Astrocyte of the cerebellum (primary cell): ENCODE measurements at regions not wholly inside any gene's neighbourhood (a gene's known extent, or its start where the extent isn't known, plus 50 kb on each side); places are given as distances from the start of the nearest gene placed in this dataset.

Experiments
- DNase-seq: peaks from one replicate; pipeline ENCODE4 v3.0.0-alpha.2; 2011; ENCODE audit warnings: low read depth
- H3K4me3 ChIP-seq: 2 replicates; pipeline ENCODE4 v1.5.1; 2011; ENCODE audit warnings: mild to moderate bottlenecking, low read depth, low read length, moderate library complexity
- in situ Hi-C: cut with HindIII; loops from 2 replicates; pipeline ENCODE4 v1.10.0; 2017; ENCODE audit warnings: low sequenced_read_pairs
- TF ChIP-seq, protein P1 (sequence below): IDR thresholded peaks from 2 replicates; pipeline ENCODE4 v1.5.1; 2012; ENCODE audit warnings: low read length, low read depth, moderate library complexity, mild to moderate bottlenecking; ENCODE audit errors: missing control alignments

DNA sequence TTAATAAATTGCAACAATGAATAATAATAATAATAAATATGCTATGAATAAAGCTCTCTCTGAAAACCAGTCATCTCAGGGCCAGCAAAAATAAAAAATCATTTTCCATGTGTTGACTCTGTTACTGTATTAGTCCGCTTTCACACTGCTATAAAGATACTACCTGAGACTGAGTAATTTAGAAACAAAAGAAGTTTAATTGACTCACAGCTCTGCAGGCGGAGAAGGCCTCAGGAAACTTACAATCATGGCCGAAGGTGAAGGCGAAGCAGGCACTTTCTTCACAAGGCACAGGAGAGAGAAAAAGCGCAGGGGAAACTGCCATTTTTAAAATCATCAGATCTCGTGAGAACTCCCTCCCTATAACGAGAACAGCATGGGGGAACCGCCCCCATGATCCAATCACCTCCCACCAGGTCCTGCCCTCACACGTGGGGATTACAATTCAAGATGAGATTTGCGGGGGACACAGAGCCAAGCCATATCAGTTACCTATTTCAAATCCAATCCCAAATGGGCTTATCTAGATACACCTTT, 224.1 kb downstream of the IGSF11 start:
- H3K4me3 ChIP-seq: no peak overlapping the region
- in situ Hi-C loops: no loop called here
- TF ChIP-seq, protein P1, sequence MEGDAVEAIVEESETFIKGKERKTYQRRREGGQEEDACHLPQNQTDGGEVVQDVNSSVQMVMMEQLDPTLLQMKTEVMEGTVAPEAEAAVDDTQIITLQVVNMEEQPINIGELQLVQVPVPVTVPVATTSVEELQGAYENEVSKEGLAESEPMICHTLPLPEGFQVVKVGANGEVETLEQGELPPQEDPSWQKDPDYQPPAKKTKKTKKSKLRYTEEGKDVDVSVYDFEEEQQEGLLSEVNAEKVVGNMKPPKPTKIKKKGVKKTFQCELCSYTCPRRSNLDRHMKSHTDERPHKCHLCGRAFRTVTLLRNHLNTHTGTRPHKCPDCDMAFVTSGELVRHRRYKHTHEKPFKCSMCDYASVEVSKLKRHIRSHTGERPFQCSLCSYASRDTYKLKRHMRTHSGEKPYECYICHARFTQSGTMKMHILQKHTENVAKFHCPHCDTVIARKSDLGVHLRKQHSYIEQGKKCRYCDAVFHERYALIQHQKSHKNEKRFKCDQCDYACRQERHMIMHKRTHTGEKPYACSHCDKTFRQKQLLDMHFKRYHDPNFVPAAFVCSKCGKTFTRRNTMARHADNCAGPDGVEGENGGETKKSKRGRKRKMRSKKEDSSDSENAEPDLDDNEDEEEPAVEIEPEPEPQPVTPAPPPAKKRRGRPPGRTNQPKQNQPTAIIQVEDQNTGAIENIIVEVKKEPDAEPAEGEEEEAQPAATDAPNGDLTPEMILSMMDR: no peak
- no peak for DNase-seq

DNA sequence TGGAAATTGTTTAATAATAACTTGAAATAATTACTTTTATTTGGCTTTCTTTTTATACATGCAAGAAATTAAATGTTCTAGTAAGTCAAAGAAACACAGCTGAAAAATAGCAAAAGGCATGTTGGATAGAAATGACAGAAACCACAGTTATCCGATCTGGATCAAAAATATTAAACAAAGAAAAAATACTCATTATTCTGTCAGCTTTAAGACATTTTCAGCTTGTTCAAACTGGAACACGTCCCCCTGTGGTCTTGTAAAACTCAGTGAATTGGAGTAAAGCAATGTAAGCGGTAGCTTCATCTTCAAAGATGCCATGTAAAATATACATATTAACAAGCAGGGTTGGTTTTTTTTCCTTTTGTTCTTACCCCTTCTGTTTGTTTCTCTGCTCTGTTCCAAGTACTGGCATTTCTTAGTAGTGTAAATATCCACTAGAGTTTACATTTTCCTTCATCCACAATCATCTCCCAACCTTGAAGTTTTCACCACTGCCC, 223.4 kb downstream of the IGSF11 start:
- TF ChIP-seq, protein P1: no peak
- no peak overlapping the region for H3K4me3 ChIP-seq
- in situ Hi-C loops: no loop called here
- DNase-seq: no peak

DNA sequence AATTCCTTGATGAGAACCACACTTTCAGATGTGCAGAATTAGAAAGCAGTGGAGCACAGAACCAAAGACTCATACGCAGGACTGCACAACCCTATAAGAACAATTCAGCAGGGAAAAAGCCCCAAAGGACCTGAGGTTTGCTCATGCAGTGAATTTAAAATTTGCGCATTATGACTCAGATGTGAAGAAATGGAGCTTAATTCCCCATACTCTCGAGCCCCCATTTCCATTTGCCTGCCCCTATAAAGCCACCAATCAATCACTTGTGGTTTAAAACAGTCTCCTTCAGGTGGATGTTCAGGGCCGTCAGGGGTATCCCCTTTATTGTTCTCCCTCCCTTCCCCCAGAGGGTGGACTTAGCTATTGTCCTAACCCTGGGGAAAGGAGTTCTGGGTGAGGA, 221.2 kb downstream of the IGSF11 start:
- no peak for DNase-seq
- TF ChIP-seq, protein P1: no peak
- in situ Hi-C loops: no loop called here
- no peak overlapping the region for H3K4me3 ChIP-seq

DNA sequence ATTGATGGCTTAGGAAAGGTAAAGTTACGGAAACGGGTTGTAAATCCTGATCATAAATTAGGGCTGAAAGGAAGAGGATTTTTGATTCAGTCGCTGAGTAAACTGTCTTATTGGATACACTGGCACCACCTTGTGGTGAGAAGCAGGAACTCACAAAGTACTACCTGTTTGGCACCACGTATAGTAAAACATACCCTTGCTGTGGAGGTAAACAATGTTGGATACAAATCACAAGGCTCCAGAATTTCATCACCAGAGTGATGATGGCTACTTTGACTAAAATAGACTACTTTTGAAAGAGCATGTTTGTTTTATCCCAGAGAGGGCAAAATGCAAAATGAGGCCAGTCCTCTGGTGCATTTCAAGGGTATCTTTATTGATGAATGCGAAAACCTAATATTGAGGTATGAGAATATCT, 216.9 kb downstream of the IGSF11 start:
- DNase-seq: peak; percentile 34
- no peak overlapping the region for H3K4me3 ChIP-seq
- TF ChIP-seq, protein P1: peak; percentile 84
- in situ Hi-C loops: no loop called here

DNA sequence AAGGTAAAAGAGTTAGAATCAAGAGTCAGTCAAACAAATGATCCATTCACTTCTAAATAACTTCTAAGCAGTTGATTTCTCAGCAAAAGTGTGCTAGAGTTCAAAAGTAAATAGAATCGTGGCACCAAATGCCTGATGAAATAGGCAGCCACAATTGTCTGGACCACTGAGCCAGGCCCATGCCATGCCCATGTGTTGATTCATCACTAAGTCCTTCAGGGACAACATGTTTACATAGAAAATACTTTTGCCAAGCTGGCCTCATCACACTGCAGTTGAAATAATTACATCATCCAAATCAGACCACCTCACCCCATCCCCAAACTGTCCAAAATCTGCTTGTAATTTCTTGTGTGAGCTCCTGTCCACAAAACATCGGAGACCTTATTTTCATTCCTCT, 216.3 kb downstream of the IGSF11 start:
- TF ChIP-seq, protein P1: no peak
- in situ Hi-C loops: no loop called here
- no peak overlapping the region for H3K4me3 ChIP-seq
- DNase-seq: no peak

DNA sequence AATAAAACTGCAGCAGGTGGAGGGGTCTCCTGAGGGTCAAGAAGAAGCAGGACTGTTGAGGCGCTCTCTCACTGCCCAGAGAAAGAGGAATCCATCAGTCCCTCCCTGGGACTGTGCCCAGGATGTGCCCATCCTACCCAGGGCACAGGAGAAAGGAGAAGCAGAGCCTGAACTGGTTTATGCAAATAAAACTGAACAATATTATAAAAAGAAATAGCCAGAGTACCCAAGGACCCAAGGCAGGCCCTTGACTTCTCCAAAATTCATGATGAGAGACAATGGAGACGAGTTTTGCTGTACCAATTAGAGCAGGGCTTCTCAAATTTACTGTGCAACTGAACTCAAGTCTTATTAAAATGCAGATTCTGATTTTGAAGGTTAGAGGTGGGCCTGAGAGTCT, 211.0 kb downstream of the IGSF11 start:
- TF ChIP-seq, protein P1: no peak
- no peak for DNase-seq
- in situ Hi-C loops: no loop called here
- no peak overlapping the region for H3K4me3 ChIP-seq
